Inflammatory macrophage treated with lipopolysaccharide for 1 hour (primary cell): ENCODE measurements at regions not wholly inside any gene's neighbourhood (a gene's known extent, or its start where the extent isn't known, plus 50 kb on each side); places are given as distances from the start of the nearest gene placed in this dataset.
"Not testable (repeated sequence)": the region's sequence is repeated elsewhere in the genome, so short reads cannot be mapped to it uniquely, and the experiment has no call there.

ENCODE experiments used
- DNase-seq, 2 donors: peaks; one replicate each; pipeline ENCODE4 v3.0.0-alpha.2; 2020 to 2022

DNA sequence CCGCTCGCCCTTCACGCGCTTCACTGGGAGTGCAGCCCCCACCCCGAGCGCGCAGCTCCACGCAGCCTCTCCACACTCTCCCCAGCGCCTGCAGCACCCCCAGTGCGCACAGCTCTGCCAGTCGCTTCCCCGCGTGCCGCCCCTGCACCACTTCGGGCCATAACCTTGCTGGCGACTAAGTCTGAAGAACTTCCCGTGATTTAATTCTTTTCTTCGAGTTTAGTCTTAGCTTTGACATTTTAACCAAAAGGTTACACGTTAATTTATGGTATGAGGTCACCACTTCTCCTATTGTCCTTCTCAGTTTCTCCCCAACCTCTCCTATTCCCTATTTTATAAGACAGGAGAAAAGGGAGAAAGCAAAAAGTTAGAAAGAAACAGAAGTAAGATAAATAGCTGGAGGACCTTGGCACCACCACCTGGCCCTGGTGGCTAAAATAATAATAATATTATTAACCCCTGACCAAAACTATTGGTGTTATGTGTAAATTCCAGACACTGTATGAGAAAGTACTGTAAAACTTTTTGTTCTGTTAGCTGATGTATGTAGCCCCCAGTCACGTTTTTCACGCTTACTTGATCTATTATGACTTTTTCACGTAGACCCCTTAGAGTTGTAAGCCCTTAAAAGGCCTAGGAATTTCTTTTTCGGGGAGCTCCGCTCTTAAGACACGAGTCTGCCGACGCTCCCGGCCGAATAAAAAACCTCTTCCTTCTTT lies 129.2 kb downstream of the KBTBD2 start:
- DNase-seq: not testable (repeated sequence)

DNA sequence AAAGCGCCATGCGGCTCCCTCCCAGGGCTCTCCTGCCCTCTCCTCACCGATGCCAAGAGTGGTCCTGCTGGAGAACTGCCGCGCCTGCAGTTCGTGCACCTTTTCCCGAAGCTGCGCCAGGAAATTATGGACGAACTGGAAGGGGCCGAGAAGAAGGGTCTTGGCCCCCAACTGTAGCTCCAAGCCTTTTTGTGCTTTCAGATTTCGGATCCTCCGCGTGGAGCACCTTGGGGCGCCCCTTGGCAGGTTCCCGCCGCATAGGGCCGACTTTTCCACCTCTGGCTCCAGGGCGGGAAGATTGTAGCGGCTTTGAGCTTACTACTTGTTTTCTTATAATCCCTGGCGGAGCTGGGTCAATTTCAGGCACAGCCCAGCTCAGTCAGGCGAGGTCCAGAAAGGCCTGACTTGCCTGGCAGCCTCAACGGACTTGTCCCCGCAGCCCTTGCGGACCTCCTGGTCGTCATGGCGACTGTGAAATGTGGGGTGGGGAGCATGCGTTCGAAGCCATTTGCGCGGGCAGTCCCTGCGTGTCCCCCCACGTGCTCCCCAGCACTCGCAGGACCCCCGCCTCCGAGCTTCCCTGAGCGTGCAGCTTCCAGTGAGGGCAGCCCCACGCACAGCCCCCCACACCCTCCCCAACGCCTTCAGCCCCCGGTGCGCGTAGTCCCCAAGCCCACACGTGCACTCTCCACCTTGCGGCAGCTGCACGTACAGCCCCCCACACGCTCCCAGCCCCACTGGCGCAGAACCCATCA lies 129.9 kb downstream of the KBTBD2 start:
- DNase-seq: no peak

DNA sequence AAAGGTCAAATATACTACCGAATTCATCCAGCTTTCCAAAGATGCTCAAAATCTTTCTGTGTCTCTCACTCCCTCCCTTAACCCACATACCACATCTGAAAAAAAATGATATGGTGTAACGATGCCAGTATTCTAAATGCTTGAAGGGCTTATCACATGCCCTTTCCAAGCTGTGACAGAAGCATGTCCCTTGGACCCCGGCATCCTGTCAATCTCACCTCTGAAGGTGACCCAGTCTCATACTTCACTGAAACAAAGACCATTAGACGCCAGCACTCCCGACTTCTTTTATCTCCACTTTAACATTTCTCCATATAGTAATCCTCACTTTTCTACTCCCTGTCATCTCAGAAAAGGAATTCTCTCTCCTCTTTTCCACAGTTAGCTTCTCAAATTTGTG lies 130.8 kb downstream of the KBTBD2 start:
- not testable (repeated sequence) for DNase-seq

DNA sequence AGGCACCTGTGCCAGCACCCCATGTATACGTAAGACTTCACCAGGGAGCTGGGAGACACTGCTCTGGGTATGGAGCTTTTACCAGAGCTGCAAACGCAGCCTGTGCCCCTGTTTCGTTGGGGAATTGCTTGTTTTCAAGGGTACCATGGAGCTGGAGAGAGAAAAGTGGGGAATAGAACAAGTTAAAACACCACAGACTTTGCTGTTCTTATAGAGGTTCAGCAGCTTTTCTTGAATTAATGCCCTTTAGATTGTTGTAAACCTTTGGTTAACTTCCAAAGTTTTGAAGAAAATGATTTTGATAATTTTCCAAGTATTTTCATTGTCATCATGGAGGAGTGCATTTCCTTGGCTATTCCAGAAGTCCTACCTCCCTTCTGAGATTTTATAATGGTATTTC lies 131.7 kb downstream of the KBTBD2 start:
- not testable (repeated sequence) for DNase-seq

DNA sequence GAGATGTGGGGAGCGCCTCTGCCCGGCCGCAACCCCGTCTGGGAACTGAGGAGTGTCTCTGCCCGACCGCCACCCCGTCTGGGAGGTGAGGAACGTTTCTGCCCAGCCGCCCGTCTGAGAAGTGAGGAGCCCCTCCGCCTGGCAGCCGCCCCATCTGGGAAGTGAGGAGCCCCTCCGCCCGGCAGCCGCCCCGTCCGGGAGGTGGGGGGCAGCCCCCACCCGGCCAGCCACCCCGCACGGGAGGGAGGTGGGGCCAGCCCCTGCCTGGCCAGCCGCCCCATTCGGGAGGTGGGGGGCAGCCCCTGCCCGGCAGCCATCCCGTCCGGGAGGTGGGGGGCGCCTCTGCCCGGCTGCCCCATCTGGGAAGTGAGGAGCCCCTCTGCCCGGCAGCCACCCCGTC lies 137.7 kb downstream of the KBTBD2 start:
- not testable (repeated sequence) for DNase-seq

DNA sequence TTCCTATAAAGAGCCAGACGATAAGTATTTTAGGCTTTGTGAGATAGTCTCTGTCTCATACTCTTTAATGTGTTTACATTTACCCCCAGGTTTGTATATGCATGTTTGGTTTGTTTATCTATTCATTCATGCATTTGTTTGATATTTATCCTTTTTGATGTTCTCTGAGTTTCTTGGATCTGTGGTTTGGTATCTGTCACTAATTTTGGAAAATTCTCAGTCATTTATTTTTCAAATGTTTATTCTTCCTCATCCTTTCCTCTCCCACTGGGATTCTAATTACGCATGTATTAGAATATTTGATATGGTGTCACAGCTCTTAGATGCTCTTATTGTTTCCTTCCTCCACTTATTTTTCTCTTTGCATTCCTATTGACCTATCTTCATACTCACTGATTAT lies 143.2 kb downstream of the KBTBD2 start:
- DNase-seq: not testable (repeated sequence)

DNA sequence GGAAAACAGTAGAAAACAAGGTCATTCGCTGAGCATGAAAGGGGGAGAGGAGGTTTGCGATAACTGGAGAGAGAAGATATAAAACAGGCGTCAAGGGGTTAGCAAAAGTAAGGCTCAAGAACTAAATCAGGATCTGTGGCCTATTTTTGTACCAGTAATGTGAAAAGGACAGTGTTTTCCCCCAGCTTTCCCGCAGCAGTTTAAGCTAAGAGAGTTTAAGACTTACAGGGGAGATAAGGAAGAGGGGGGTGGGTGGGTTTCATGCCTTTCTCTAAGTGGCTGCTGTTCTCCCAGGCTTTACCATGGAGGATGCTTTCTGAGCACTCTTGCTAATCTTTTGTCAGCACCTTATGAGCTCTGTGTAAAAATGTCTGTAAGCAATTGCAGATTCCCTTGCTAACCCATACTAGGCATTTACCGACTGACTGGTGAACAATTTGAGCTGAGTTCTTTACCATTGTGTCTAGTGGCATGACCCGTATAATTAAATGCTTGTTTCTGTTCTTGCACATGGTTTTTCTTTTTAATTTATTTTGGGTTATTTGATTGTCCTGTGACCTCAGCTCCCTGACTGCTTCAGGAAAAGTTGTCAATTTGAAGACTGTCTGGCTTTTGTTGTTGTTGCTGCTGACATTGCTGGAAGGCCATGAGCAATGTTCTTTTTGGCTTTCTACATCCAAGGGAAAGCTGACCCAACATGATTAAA lies 144.0 kb downstream of the KBTBD2 start:
- DNase-seq: not testable (repeated sequence)

DNA sequence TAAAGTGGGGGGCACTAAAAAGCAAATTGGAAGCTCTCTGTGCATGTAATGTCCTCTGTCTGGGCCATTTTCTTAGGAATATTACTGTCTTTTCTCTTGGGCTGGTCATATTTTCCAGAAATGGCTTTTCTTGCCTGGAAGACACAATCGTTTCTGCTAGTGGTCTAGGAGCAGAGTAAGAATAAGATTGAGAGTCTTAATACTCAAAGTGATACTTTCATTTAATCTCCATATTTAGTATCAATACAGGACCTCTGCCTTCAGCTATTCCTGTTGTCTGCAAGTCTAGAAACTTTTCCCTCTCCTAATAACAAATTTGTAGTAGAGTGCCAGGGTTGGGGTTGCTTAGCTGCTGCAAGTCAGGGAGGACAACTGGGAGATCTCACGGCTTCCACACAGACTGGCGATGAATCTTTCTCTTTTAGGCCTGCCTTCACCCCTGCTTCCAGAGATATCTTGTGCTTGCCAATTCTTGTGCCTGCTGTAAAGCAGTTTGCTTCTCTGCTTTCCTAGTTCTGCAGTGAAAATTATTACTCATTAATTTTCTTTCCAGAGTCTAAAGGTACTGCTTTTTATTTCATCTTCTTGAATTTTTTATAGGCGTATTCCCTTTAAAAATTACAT lies 149.6 kb downstream of the KBTBD2 start:
- not testable (repeated sequence) for DNase-seq

DNA sequence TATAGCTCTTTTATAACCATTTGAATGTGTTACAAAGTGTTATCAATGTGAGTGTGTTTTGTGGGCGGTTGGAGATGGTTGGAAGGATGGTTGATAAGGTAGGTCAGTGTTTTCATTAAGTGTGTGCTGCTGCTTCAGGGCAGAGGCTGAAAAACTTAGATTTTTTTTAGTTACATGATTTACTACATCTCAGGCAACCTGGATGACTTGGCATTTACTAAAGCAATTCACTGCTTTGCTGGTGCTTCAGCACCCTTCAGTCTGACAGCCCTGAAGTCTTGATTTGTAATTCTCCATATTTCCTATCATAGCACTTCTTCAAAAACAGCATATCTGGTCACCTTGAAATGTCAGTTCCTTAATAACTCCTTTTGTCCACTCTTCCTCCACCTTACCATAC lies 151.8 kb downstream of the KBTBD2 start:
- not testable (repeated sequence) for DNase-seq

DNA sequence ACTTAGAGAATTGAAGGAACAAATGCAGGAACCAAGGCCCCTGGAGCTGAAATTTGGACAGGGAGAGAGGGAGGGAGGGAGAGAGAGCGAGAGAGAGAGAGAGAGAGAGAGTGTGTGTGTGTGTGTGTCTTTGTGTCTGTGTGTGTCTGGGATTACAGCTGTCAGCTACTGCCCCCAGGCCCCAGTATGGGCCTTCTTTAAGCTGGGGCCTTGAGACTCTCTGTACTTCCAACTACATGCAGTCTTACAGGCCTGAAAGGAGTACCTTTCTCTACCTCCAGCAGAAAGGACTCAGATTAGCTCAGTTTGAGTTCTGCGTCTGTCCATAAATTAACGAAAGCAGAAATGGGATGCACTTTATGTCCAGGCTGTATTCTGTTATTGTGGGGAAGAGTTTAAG lies 153.2 kb downstream of the KBTBD2 start:
- not testable (repeated sequence) for DNase-seq

DNA sequence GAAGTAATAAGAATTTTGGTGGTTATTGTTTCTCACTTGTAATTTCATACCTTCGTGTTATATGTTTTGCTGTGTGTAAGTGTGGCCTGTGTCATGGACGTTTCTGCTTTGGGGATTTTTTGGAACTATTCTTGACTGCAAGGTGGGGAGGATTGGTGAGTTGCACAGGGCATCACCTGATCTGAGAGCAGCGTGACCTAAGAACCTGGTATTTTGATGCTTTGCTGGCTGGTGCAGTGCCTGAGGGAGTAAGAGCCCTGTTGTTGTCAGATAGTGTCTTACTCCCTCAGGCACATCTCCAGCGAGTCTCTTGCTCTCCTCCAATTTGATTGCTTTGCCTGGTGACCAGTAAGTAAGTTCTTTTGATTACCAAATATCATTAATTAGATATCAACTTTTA lies 158.8 kb downstream of the KBTBD2 start:
- not testable (repeated sequence) for DNase-seq

DNA sequence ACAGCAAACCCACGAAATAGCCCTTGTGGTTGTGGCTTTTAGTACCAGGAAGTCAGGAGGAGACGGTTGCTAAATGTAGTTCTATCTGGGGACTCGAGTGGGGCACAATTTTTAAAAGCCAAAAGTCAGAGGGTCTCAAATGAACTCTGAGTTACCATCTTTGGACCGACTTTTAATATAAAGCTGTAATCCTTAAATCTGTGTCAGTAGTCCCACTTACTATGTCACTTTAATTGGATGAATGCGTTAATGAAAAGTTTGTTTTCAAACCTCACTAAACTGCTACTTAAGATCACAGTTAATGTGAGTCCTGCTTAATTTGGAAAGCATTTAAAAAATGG lies 162.3 kb downstream of the KBTBD2 start:
- not testable (repeated sequence) for DNase-seq

DNA sequence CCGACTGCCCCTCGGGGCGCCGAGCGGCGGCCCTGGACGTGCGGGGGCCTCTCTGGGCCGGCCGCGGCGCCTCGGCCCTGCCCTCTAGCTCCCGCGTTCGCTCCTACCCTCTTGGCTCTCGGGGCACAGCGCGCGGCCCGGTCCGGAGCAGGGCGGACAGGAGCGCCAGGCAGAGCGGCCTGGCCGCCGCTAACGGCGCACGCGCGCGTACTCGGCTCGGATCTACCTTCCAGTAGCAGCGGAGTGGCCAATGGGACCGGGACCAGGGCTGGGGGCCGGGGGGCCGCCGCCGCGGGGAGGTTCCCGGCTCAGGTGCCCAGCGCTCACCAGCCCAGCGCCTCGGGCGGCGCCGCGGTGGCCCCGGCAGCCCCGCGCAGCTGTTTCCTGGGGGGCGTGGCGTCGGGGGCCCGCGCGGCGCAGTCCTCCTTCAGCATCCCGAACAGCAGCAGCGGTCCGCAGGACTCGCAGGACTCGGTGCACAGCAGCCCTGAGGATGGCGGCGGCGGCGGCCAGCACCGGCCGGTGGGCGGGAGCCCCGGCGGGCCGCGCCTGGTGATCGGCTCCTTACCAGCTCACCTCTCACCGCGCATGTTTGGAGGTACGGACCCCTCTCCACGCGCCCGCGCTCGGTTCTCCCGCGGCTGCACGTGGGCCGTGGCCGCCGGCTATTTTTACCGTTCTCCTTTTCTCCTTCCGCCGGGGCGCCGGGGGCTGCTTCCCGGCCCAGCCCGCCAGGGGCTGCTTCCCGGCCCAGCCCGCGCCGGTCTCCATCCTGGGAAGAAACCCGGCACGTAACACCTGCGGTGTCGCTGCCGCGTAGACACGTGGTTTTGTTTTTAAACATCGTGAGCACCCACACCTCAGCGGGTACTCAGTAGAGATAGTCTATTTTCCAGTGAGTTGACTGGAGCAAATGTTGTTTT lies 162.9 kb downstream of the KBTBD2 start:
- peak; percentile 15 to 31 for DNase-seq

DNA sequence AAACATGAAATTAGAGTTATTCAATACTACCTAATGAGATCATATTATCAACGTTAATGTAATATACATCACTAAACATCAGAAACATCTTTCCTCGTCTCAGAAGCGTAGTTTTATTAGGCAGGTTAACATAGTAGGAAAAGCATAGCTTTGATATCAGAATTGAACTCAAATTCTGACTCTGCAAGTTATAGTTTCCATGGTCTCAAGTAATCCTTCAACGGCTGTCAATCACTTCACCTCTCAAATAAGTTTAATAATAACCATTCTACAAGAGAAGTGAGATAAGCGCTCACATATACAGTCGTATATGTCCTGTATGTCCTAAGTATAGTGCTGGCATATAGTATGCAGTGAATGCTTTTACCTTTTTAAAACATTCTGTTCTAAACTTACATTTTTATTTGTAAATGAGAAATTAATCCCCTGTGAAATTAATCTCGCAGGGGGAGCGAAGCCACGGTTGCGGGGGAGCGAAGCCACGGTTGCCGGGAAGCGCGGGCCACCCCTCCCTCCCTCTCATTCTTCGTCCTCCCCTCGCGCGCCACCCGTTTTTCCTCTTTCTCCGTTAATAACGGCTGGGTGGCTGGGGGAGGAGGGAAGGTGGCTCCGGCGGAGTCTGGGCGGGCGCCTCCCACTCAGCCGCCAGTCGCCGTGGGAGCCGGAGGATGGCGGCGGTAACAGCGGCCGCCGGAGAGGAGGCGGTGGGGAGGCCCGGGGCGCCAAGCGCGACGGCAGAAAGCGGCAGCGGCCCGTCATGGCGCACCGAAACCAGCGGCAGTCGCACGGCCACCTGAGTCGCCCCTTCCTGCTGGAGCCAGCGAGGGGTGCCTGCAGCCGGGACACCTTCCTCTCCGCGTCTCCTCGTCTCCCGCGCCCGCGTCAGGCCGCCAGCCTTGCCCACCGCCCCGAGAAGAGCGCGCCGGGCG lies 163.8 kb downstream of the KBTBD2 start:
- peak; percentile 22 to 31 for DNase-seq

DNA sequence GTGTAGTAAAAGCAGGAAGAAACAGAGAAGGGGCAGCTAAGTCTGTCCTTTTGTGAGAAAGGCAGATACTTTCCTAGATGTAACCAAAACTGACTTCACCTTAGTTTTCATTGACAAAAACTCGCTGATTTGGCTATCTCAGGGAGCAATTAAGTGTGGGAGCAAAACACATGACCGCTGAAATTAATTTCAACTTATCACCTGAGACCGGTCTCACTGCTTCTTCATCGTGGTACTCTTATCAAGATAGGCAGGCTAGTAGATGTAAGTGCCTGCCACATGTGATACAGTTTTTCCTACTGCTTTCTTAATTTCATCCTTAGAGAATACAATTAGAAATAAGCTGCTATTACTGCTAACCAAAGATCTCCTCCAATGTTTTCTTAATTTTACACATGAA lies 168.7 kb downstream of the KBTBD2 start:
- DNase-seq: not testable (repeated sequence)

DNA sequence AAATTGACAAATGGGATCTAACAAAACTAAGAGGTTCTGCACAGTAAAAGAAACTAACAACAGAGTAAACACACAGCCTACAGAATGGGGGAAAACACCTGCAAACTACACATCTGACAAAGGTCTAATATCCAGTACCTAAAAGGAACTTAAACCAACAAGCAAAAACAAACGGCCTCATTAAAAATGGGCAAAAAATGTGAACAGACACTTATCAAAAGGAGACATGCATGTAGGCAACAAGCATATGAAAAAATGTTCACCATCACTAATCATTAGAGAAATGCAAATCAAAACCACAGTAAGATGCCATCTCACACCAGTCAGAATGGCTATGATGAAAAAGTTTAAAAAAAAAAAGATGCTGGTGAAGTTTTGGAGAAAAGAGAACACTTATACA lies 197.4 kb downstream of the KBTBD2 start:
- DNase-seq: no peak

DNA sequence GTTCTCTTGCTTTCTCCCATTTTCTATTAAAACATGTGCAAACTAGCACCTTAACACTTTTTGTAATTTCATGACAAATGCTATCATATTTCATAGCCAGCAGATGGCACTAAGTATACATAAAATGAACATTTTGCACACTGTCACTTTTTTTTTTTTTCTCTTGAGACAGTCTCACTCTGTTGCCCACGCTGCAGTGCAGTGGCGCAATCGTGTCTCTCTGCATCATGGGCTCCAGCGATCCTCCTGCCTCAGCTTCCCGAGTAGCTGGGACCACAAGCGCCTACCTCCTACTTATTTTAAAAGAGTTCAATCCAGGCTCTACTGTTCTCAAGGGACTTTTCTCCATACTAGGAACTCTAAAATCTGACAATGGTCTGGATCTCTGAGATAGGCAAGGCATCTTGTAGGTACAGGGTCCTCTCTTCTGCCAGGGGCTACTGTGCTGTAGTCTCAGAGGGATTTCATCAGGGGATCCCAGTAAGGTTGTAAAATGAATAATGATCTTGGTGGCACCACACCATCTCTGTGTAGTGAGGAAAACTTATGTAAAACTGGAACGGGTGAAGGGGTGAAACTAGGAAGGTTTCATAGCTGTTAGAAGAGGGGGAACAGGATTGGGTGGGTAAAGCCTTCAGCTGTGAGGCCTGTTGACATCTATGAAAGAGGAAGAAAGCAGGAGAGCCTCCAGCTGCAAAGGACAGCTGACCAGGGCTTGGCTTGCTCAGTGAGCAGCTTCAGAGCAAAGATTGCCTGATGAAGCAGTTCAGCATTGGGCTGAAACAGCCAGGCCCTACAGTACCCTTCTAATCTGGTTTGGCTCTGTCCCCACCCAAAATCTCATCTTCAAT lies 196.9 kb downstream of the AVL9 start:
- DNase-seq: peak; percentile 62 to 66

DNA sequence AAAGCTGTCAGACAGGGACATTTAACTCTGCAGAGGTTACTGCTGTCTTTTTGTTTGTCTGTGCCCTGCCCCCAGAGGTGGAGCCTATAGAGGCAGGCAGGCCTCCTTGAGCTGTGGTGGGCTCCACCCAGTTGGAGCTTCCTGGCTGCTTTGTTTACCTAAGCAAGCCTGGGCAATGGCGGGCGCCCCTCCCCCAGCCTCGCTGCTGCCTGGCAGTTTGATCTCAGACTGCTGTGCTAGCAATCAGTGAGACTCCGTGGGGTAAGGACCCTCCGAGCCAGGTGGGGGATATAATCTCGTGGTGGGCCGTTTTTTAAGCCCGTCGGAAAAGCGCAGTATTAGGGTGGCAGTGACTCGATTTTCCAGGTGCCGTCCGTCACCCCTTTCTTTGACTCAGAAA lies 192.8 kb downstream of the AVL9 start:
- not testable (repeated sequence) for DNase-seq

DNA sequence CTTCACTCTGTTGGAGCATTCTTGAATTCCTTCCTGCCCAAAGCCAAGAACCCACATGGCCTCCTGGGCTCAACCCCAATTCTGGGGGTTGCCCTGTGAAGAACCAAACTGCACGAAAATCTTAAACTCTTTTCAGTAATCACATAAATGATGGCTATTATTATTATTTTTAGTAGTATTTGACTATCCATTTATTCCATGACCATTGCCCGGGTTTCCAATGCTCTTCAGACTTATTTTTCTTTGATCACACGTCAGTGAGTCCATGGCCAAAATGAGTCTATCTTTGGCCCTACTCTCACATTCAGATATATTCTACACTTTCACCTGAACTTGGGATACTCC lies 185.9 kb downstream of the AVL9 start:
- no peak for DNase-seq
